ENCODE measurements at regions not wholly inside any gene's neighbourhood (a gene's known extent, or its start where the extent isn't known, plus 50 kb on each side); places are given as distances from the start of the nearest gene placed in this dataset.

- no peak overlapping the region for H3K4me3 Mint-ChIP-seq (ENCODE audit: unreplicated experiment)
- no peaks in the 10 kb centered on the region for H3K4me1 Mint-ChIP-seq (ENCODE audit: unreplicated experiment)
- TF ChIP-seq CTCF (IDR thresholded peaks at IDR 0.05; ENCODE audit: unreplicated experiment): no peak
- H3K9me3 Mint-ChIP-seq (ENCODE audit: unreplicated experiment): no peaks in the 10 kb centered on the region
- no peak for DNase-seq (ENCODE audit: low spot score)
- no peak overlapping the region for H3K27ac Mint-ChIP-seq (ENCODE audit: unreplicated experiment)
- no peaks in the 10 kb centered on the region for H3K36me3 Mint-ChIP-seq (ENCODE audit: low read depth, unreplicated experiment)
- H3K27me3 Mint-ChIP-seq (ENCODE audit: unreplicated experiment): peaks cover 2% of the 10 kb centered on the region
These were observed 182.4 kb upstream of the ARSJ start for GRCh38 chr4:114161809-114162208.

GRCh38 chr4:114163051-114163450 is 183.6 kb upstream of the ARSJ start:
- TF ChIP-seq CTCF (IDR thresholded peaks at IDR 0.05; ENCODE audit: unreplicated experiment): no peak
- Mint-ChIP-seq H3K4me3 (ENCODE audit: unreplicated experiment) (no peak overlapping the region), H3K4me1 (ENCODE audit: unreplicated experiment) (no peaks in the 10 kb centered on the region), H3K27me3 (ENCODE audit: unreplicated experiment) (no peaks in the 10 kb centered on the region), H3K36me3 (ENCODE audit: low read depth, unreplicated experiment) (no peaks in the 10 kb centered on the region), H3K27ac (ENCODE audit: unreplicated experiment) (no peak overlapping the region), H3K9me3 (ENCODE audit: unreplicated experiment) (no peaks in the 10 kb centered on the region)
- no peak for DNase-seq (ENCODE audit: low spot score)

- Mint-ChIP-seq H3K27ac (ENCODE audit: unreplicated experiment) (no peak overlapping the region), H3K36me3 (ENCODE audit: low read depth, unreplicated experiment) (no peaks in the 10 kb centered on the region), H3K4me1 (ENCODE audit: unreplicated experiment) (no peaks in the 10 kb centered on the region), H3K4me3 (ENCODE audit: unreplicated experiment) (no peak overlapping the region), H3K9me3 (ENCODE audit: unreplicated experiment) (no peaks in the 10 kb centered on the region), H3K27me3 (ENCODE audit: unreplicated experiment) (no peaks in the 10 kb centered on the region)
- DNase-seq (ENCODE audit: low spot score): no peak
- TF ChIP-seq CTCF (IDR thresholded peaks at IDR 0.05; ENCODE audit: unreplicated experiment): no peak
These were observed 194.5 kb upstream of the ARSJ start for GRCh38 chr4:114173968-114174367.

GRCh38 chr4:114177628-114178027 is 198.2 kb upstream of the ARSJ start:
- Mint-ChIP-seq H3K4me3 (ENCODE audit: unreplicated experiment) (no peak overlapping the region), H3K27me3 (ENCODE audit: unreplicated experiment) (no peaks in the 10 kb centered on the region), H3K27ac (ENCODE audit: unreplicated experiment) (no peak overlapping the region), H3K36me3 (ENCODE audit: low read depth, unreplicated experiment) (peaks cover 5% of the 10 kb centered on the region), H3K9me3 (ENCODE audit: unreplicated experiment) (peaks cover 4% of the 10 kb centered on the region), H3K4me1 (ENCODE audit: unreplicated experiment) (no peaks in the 10 kb centered on the region)
- TF ChIP-seq CTCF (IDR thresholded peaks at IDR 0.05; ENCODE audit: unreplicated experiment): no peak
- DNase-seq (ENCODE audit: low spot score): no peak

GRCh38 chr4:114178392-114178791 is 198.9 kb upstream of the ARSJ start:
- no peaks in the 10 kb centered on the region for H3K4me1 Mint-ChIP-seq (ENCODE audit: unreplicated experiment)
- H3K27ac Mint-ChIP-seq (ENCODE audit: unreplicated experiment): no peak overlapping the region
- H3K27me3 Mint-ChIP-seq (ENCODE audit: unreplicated experiment): no peaks in the 10 kb centered on the region
- no peak for DNase-seq (ENCODE audit: low spot score)
- H3K9me3 Mint-ChIP-seq (ENCODE audit: unreplicated experiment): peaks cover 5% of the 10 kb centered on the region
- TF ChIP-seq CTCF (IDR thresholded peaks at IDR 0.05; ENCODE audit: unreplicated experiment): no peak
- peaks cover 7% of the 10 kb centered on the region for H3K36me3 Mint-ChIP-seq (ENCODE audit: low read depth, unreplicated experiment)
- H3K4me3 Mint-ChIP-seq (ENCODE audit: unreplicated experiment): no peak overlapping the region
